GM10266 (cell line): ENCODE measurements at regions not wholly inside any gene's neighbourhood (a gene's known extent, or its start where the extent isn't known, plus 50 kb on each side); places are given as distances from the start of the nearest gene placed in this dataset.

Source experiments
- DNase-seq: peaks from one replicate; pipeline ENCODE4 v3.0.0; 2012; ENCODE audit errors: extremely low spot score
- CTCF ChIP-seq: IDR thresholded peaks from 2 replicates; pipeline ENCODE4 v1.5.1; 2012; ENCODE audit warnings: mild to moderate bottlenecking, low read depth; ENCODE audit not compliant: control insufficient read depth, insufficient read depth; ENCODE audit errors: missing control alignments

DNA sequence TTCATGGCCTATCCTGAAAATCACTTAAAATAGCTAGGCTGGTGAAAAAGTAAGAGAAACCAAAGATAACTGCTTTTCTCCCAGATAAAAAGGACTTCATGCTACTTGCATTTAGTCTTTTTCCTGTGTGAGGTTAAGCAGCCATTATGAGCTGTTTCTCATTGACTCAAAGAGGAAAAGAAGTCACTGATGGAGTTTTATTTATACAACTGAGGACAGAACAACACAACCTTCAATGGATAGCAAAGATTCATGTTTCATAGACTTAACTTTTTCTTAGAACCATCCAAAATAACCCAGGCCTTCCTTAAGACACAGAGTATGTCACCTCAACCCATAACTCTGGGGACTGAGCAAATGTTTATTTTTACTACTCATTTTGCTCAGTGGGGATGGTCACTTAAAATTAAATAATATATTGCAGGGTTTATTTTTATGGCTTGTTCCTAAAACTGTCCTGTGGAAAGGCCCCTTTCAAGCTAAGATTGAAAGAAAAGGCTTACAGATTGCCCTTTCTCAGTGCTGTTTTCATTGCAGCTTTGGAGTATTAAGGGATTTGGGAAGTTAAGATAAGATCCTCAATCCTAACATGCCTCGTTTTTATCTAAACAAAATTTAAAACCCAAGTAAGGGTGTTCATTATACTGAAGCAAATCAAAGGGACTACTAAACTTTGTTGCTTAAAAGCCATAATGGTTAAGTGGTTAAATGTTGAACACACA is 252.6 kb upstream of the MAD2L1 start:
- TF ChIP-seq CTCF = no peak
- DNase-seq = no peak

GRCh38 chr4:120318196-120318846 is 251.7 kb upstream of the MAD2L1 start:
- no peak for DNase-seq
- no peak for TF ChIP-seq CTCF

- no peak for DNase-seq
- TF ChIP-seq CTCF = no peak
Measured at GRCh38 chr4:120317713-120318112, 251.1 kb upstream of the MAD2L1 start.

GRCh38 chr4:120316416-120316815 is 249.8 kb upstream of the MAD2L1 start:
- no peak for TF ChIP-seq CTCF

DNA sequence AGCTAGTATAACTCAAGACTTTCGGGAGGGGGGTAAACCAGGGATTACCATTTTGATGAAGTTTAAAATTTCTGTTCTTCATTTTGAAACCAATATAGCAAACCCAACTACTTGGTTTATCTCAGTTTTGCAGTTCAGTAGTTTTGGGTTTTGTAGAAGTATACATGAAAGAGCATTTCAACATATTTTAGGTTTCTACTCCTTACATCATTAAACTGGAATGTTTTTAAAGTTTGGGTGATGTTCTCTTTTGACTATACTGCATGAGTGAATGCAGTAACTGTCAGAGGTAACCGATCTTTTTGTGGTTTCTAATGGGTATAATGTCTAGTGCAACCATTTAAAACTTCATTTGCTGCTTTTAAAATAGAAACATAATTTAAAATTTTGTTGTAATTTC is 248.3 kb upstream of the MAD2L1 start:
- DNase-seq = no peak
- no peak for TF ChIP-seq CTCF

More at GRCh38 chr4:120316416-120316815, 249.8 kb upstream of the MAD2L1 start:
- DNase-seq = no peak

DNA sequence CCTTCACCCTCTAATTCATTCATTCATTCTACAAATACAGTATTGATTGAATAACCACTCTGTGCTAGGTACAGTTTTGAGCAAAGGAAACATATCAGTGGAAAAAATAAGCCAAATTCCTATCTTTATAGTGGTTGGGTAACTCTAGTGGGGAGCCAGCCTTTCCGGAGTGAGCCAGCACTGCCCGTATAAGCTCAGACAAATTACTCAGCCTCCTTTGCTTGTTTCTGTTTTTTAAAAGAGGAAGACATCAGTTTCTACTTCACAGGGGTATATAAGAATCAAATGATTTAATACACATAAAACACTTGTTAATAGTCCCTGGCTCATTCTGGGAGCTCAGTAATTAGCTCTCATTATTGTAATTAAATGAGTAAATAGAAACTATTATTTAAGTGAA is 238.2 kb upstream of the MAD2L1 start:
- no peak for TF ChIP-seq CTCF
- DNase-seq = no peak

DNA sequence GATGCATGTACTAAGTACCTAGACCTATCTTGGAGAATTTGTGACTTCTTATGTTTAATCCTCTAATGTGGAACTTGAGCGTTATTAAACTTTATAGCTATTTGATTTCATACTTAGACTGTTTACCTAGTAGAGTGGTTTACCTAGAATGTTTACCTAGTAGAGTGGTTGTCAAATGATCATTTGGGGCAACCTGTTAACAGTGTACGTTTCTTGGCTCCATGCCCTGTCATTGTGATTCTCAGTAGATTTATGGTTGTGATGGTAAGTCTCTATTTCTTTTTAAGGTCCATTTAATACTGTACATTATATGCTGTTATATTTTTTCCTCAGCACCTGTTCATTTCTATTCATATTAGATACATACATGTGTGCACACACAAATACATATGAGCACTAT is 233.0 kb upstream of the MAD2L1 start:
- DNase-seq = no peak
- TF ChIP-seq CTCF = no peak
